HEK293 (cell line): ENCODE measurements at regions not wholly inside any gene's neighbourhood (a gene's known extent, or its start where the extent isn't known, plus 50 kb on each side); places are given as distances from the start of the nearest gene placed in this dataset.

Experiments
- CTCF ChIA-PET: fragments of 350-600 bp; formaldehyde crosslinking; extraction: SDS; loops from one replicate; lab custom pipeline; 2021; ENCODE audit warnings: antibody characterized with exemption; lab: Yijun Ruan, JAX
- POLR2A ChIA-PET: fragments of 300-600 bp; formaldehyde crosslinking; extraction: SDS; loops from one replicate; lab custom pipeline; 2020; ENCODE audit warnings: antibody characterized with exemption, inconsistent platforms; lab: Yijun Ruan, JAX
- H3K27ac ChIP-seq: fragments of 200-500 bp; sonication (Bioruptor generic); 2 replicates; pipeline ENCODE4 v1.5.1; 2014; ENCODE audit warnings: low read depth, low read length, control low read depth, inconsistent platforms; ENCODE audit errors: extremely low read depth
- H3K36me3 ChIP-seq, 2 experiments: fragments of 200-500 bp in 1 of 2; sonication (Bioruptor generic) in 1 of 2; 1 replicate in 1 of 2; 2 replicates in 1 of 2; pipeline ENCODE4 v1.5.1; 2014 to 2017; ENCODE audit warnings: inconsistent platforms in 2 of 2, low read length in 2 of 2; ENCODE audit not compliant: control insufficient read depth in 2 of 2, insufficient read depth in 1 of 2
- H3K4me1 ChIP-seq: fragments of 200-500 bp; sonication (Bioruptor generic); 2 replicates; pipeline ENCODE4 v1.5.1; 2014; ENCODE audit warnings: mild to moderate bottlenecking, low read length, inconsistent platforms; ENCODE audit not compliant: control insufficient read depth, insufficient read depth
- H3K4me3 ChIP-seq: 2 replicates; pipeline ENCODE4 v1.5.1; 2011; ENCODE audit warnings: low read depth, mild to moderate bottlenecking, control low read depth, low read length, moderate library complexity
- H3K9me3 ChIP-seq: fragments of 200-500 bp; sonication (Bioruptor generic); 2 replicates; pipeline ENCODE4 v1.5.1; 2014; ENCODE audit warnings: low read depth, low read length, inconsistent platforms; ENCODE audit not compliant: control insufficient read depth, insufficient read depth
- ATF2 ChIP-seq: fragments of 450-650 bp; formaldehyde crosslinking; IDR thresholded peaks from 2 replicates; pipeline ENCODE4 v1.5.1; 2016; ENCODE audit warnings: missing biosample characterization, missing genetic modification characterization, low read depth
- KLF17 ChIP-seq: fragments of 450-650 bp; formaldehyde crosslinking; IDR thresholded peaks from 2 replicates; pipeline ENCODE4 v1.5.1; 2016; ENCODE audit warnings: missing biosample characterization, missing genetic modification characterization
- REPIN1 ChIP-seq: fragments of 450-650 bp; formaldehyde crosslinking; IDR thresholded peaks from 2 replicates; pipeline ENCODE4 v1.5.1; 2017; ENCODE audit warnings: missing biosample characterization, missing genetic modification characterization, low read depth
- SP2 ChIP-seq: fragments of 450-650 bp; formaldehyde crosslinking; IDR thresholded peaks from 2 replicates; pipeline ENCODE4 v1.5.1; 2016; ENCODE audit warnings: missing biosample characterization, missing genetic modification characterization
- TCF7L2 ChIP-seq: IDR thresholded peaks from 2 replicates; pipeline ENCODE4 v1.6.1; 2011; ENCODE audit warnings: low read depth, mild to moderate bottlenecking, inconsistent platforms, low read length, moderate library complexity, borderline replicate concordance
- ZBTB21 ChIP-seq: fragments of 450-650 bp; formaldehyde crosslinking; IDR thresholded peaks from 2 replicates; pipeline ENCODE4 v1.5.1; 2017; ENCODE audit warnings: missing biosample characterization, missing genetic modification characterization
- ZFP3 ChIP-seq: fragments of 450-650 bp; formaldehyde crosslinking; IDR thresholded peaks from 2 replicates; pipeline ENCODE4 v1.5.1; 2016; ENCODE audit warnings: low read depth, missing biosample characterization, missing genetic modification characterization
- ZNF121 ChIP-seq: fragments of 450-650 bp; formaldehyde crosslinking; IDR thresholded peaks from 2 replicates; pipeline ENCODE4 v1.5.1; 2016; ENCODE audit warnings: missing biosample characterization, missing genetic modification characterization
- ZNF391 ChIP-seq: fragments of 450-650 bp; formaldehyde crosslinking; IDR thresholded peaks from 2 replicates; pipeline ENCODE4 v1.5.1; 2016; ENCODE audit warnings: low read depth, missing biosample characterization, missing genetic modification characterization, borderline replicate concordance
- ZNF48 ChIP-seq: fragments of 450-650 bp; formaldehyde crosslinking; IDR thresholded peaks from 2 replicates; pipeline ENCODE4 v1.5.1; 2016; ENCODE audit warnings: missing biosample characterization, missing genetic modification characterization
- ZNF558 ChIP-seq: fragments of 450-650 bp; formaldehyde crosslinking; IDR thresholded peaks from 2 replicates; pipeline ENCODE4 v1.5.1; 2016; ENCODE audit warnings: missing biosample characterization, missing genetic modification characterization
- ZNF585B ChIP-seq: fragments of 450-650 bp; formaldehyde crosslinking; IDR thresholded peaks from 2 replicates; pipeline ENCODE4 v1.5.1; 2016; ENCODE audit warnings: missing biosample characterization, missing genetic modification characterization
- ZNF707 ChIP-seq: fragments of 450-650 bp; formaldehyde crosslinking; IDR thresholded peaks from 2 replicates; pipeline ENCODE4 v1.5.1; 2016; ENCODE audit warnings: missing biosample characterization, missing genetic modification characterization
- TF ChIP-seq, protein P1 (sequence below): fragments of 450-650 bp; formaldehyde crosslinking; IDR thresholded peaks from 2 replicates; pipeline ENCODE4 v1.5.0; 2017; ENCODE audit warnings: missing biosample characterization, missing genetic modification characterization, borderline replicate concordance
- TF ChIP-seq, protein P2 (sequence below): fragments of 450-650 bp; formaldehyde crosslinking; IDR thresholded peaks from 2 replicates; pipeline ENCODE4 v1.5.1; 2016; ENCODE audit warnings: missing biosample characterization, missing genetic modification characterization
- TF ChIP-seq, protein P3 (sequence below): fragments of 450-650 bp; IDR thresholded peaks from 2 replicates; pipeline ENCODE4 v1.5.1; 2018; ENCODE audit warnings: missing biosample characterization, missing genetic modification characterization
- TF ChIP-seq, protein P4 (sequence below): fragments of 450-650 bp; formaldehyde crosslinking; IDR thresholded peaks from 2 replicates; pipeline ENCODE4 v1.5.1; 2016; ENCODE audit warnings: missing biosample characterization, missing genetic modification characterization

GRCh38 chr4:142952821-142953580 lies 106.9 kb upstream of the INPP4B start (continued):
- TF ChIP-seq ZNF391 (tag by site-specific recombination) = no peak

- Histone ChIP-seq H3K27ac (no peak overlapping the region), H3K4me3 (no peak overlapping the region), H3K4me1 (no peaks in the 10 kb centered on the region), H3K36me3 (no peaks in the 10 kb centered on the region), H3K9me3 (no peaks in the 10 kb centered on the region)
- ChIA-PET POLR2A (no interaction called here), CTCF (no interaction called here)
- TF ChIP-seq ZNF585B (tag by site-specific recombination) = no peak
- no peak for TF ChIP-seq ZNF391 (tag by site-specific recombination)
- no peak for TF ChIP-seq ZNF48 (tag by site-specific recombination)
- no peak for TF ChIP-seq ZFP3 (tag by site-specific recombination)
- TF ChIP-seq, protein P1, sequence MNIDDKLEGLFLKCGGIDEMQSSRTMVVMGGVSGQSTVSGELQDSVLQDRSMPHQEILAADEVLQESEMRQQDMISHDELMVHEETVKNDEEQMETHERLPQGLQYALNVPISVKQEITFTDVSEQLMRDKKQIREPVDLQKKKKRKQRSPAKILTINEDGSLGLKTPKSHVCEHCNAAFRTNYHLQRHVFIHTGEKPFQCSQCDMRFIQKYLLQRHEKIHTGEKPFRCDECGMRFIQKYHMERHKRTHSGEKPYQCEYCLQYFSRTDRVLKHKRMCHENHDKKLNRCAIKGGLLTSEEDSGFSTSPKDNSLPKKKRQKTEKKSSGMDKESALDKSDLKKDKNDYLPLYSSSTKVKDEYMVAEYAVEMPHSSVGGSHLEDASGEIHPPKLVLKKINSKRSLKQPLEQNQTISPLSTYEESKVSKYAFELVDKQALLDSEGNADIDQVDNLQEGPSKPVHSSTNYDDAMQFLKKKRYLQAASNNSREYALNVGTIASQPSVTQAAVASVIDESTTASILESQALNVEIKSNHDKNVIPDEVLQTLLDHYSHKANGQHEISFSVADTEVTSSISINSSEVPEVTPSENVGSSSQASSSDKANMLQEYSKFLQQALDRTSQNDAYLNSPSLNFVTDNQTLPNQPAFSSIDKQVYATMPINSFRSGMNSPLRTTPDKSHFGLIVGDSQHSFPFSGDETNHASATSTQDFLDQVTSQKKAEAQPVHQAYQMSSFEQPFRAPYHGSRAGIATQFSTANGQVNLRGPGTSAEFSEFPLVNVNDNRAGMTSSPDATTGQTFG (tag by site-specific recombination) = no peak
- TF ChIP-seq ZNF707 (tag by site-specific recombination) = no peak
- TF ChIP-seq, protein P2, sequence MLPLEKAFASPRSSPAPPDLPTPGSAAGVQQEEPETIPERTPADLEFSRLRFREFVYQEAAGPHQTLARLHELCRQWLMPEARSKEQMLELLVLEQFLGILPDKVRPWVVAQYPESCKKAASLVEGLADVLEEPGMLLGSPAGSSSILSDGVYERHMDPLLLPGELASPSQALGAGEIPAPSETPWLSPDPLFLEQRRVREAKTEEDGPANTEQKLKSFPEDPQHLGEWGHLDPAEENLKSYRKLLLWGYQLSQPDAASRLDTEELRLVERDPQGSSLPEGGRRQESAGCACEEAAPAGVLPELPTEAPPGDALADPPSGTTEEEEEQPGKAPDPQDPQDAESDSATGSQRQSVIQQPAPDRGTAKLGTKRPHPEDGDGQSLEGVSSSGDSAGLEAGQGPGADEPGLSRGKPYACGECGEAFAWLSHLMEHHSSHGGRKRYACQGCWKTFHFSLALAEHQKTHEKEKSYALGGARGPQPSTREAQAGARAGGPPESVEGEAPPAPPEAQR (tag by site-specific recombination) = no peak
- TF ChIP-seq SP2 (tag by site-specific recombination) = no peak
- TF ChIP-seq REPIN1 = no peak
Observed at GRCh38 chr4:142954415-142954814, 108.3 kb upstream of the INPP4B start.

DNA sequence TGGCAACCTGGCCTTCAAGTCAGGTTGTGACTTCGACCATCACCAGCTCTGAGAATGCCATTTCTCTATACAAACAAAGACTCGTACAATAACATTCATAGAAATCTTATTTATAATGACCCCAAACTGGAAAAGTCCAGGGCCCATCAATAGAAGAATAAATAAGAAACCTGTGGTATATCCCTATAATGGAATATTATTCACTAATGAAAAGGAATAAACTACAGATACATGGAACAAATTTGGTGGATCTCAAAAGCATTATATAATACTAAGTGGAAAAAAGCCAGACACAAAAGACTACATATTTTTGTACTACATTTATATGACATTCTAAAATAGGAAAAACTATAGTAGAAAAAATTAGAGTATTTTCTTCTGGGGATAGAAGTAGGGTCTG lies 109.4 kb upstream of the INPP4B start:
- no peak for TF ChIP-seq KLF17
- TF ChIP-seq ZNF121 = no peak
- CTCF ChIA-PET = no interaction called here
- POLR2A ChIA-PET = no interaction called here
- Histone ChIP-seq H3K27ac (no peak overlapping the region), H3K9me3 (no peaks in the 10 kb centered on the region), H3K4me1 (no peaks in the 10 kb centered on the region), H3K4me3 (no peak overlapping the region), H3K36me3 (no peaks in the 10 kb centered on the region)

DNA sequence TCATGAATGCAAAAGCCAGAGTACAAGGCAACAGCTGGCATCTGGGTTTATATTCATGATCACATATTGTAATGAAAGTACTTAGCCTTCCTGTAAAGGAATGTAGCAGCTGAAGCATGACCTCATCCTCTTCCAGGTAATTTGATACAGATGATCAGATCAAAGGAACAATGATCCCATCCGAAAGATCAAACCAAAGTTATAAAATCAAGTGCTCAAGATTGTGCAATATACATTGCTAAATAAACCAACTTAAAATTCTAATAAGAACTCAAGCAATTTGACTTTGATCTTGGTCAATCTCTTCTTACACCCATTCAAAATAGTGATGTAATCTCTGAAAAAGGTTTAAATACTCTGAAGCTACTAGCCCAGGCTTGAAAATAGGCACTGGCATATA lies 113.1 kb upstream of the INPP4B start:
- H3K4me1 ChIP-seq = no peaks in the 10 kb centered on the region
- ChIA-PET CTCF (no interaction called here), POLR2A (no interaction called here)
- H3K4me3 ChIP-seq = no peak overlapping the region
- no peak overlapping the region for H3K27ac ChIP-seq
- no peaks in the 10 kb centered on the region for H3K9me3 ChIP-seq
- H3K36me3 ChIP-seq = no peaks in the 10 kb centered on the region
- TF ChIP-seq TCF7L2 = peak; percentile 82
- TF ChIP-seq, protein P3, sequence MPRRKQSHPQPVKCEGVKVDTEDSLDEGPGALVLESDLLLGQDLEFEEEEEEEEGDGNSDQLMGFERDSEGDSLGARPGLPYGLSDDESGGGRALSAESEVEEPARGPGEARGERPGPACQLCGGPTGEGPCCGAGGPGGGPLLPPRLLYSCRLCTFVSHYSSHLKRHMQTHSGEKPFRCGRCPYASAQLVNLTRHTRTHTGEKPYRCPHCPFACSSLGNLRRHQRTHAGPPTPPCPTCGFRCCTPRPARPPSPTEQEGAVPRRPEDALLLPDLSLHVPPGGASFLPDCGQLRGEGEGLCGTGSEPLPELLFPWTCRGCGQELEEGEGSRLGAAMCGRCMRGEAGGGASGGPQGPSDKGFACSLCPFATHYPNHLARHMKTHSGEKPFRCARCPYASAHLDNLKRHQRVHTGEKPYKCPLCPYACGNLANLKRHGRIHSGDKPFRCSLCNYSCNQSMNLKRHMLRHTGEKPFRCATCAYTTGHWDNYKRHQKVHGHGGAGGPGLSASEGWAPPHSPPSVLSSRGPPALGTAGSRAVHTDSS (tag by site-specific recombination) = no peak
- TF ChIP-seq ATF2 (tag by site-specific recombination) = peak; percentile 49; the same call in 1 of the 2 replicates
- TF ChIP-seq ZBTB21 (tag by site-specific recombination) = 0 out of 2 replicates have a peak, but pooled peaks have one; percentile 19
- no peak for TF ChIP-seq REPIN1
- no peak for TF ChIP-seq ZNF558 (tag by site-specific recombination)
- TF ChIP-seq, protein P4, sequence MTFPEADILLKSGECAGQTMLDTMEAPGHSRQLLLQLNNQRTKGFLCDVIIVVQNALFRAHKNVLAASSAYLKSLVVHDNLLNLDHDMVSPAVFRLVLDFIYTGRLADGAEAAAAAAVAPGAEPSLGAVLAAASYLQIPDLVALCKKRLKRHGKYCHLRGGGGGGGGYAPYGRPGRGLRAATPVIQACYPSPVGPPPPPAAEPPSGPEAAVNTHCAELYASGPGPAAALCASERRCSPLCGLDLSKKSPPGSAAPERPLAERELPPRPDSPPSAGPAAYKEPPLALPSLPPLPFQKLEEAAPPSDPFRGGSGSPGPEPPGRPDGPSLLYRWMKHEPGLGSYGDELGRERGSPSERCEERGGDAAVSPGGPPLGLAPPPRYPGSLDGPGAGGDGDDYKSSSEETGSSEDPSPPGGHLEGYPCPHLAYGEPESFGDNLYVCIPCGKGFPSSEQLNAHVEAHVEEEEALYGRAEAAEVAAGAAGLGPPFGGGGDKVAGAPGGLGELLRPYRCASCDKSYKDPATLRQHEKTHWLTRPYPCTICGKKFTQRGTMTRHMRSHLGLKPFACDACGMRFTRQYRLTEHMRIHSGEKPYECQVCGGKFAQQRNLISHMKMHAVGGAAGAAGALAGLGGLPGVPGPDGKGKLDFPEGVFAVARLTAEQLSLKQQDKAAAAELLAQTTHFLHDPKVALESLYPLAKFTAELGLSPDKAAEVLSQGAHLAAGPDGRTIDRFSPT (tag by site-specific recombination) = peak; percentile 36; the same call in 1 of the 2 replicates
